IMR-90 (cell line): ENCODE measurements at regions not wholly inside any gene's neighbourhood (a gene's known extent, or its start where the extent isn't known, plus 50 kb on each side); places are given as distances from the start of the nearest gene placed in this dataset.

Source experiments
- ATAC-seq: fragments of 200-7000 bp; cut with Tn5 transposase; 2 replicates; pipeline ENCODE4 v1.9.1; 2020; ENCODE audit warnings: low read depth, mild to moderate bottlenecking, moderate library complexity
- BruUV-seq: library from RNA; stranded (reverse); fragments of 400-500 nt; replicated peaks from 2 replicates; lab custom pipeline; 2021; lab: Mats Ljungman, UMichigan
- CTCF ChIA-PET: fragments of 300-600 bp; formaldehyde crosslinking; extraction: SDS; loops from one replicate; lab custom pipeline; 2021; ENCODE audit warnings: antibody characterized with exemption; lab: Yijun Ruan, JAX
- POLR2A ChIA-PET: fragments of 300-600 bp; sonication (Branson Sonifier 250); formaldehyde crosslinking; loops from one replicate; lab custom pipeline; 2022; ENCODE audit warnings: antibody characterized with exemption; ENCODE audit not compliant: unreplicated experiment; lab: Charles Lee
- DNase-seq: peaks from one replicate; pipeline ENCODE4 v3.0.0; 2013
- H2AFZ ChIP-seq: replicated peaks from 2 replicates; pipeline ENCODE3; 2013; ENCODE audit warnings: low read length, mild to moderate bottlenecking; ENCODE audit not compliant: poor library complexity
- H2AK5ac ChIP-seq: 2 replicates; pipeline ENCODE4 v1.6.1; 2013; ENCODE audit warnings: low read depth, low read length, inconsistent platforms
- H2AK9ac ChIP-seq: replicated peaks from 2 replicates; pipeline ENCODE3; 2013; ENCODE audit warnings: mild to moderate bottlenecking, low read depth, low read length, moderate library complexity; ENCODE audit not compliant: poor library complexity
- H2BK120ac ChIP-seq: 2 replicates; pipeline ENCODE4 v1.6.1; 2013; ENCODE audit warnings: low read depth, low read length, inconsistent platforms
- H2BK15ac ChIP-seq: 3 replicates; pipeline ENCODE4 v1.6.1; 2013; ENCODE audit warnings: low read depth, low read length, inconsistent platforms
- H2BK20ac ChIP-seq: 2 replicates; pipeline ENCODE4 v1.6.1; 2013; ENCODE audit warnings: low read depth, mild to moderate bottlenecking, inconsistent platforms, low read length, moderate library complexity
- H2BK5ac ChIP-seq: 2 replicates; pipeline ENCODE4 v1.6.1; 2013; ENCODE audit warnings: mild to moderate bottlenecking, low read depth, low read length, inconsistent platforms; ENCODE audit not compliant: poor library complexity, severe bottlenecking
- H3K14ac ChIP-seq: replicated peaks from 2 replicates; pipeline ENCODE4 v1.6.1; 2013; ENCODE audit warnings: low read depth, low read length, inconsistent platforms
- H3K18ac ChIP-seq: 2 replicates; pipeline ENCODE4 v1.6.1; 2013; ENCODE audit warnings: low read depth, low read length, control low read depth
- H3K23ac ChIP-seq: 2 replicates; pipeline ENCODE4 v1.6.1; 2013; ENCODE audit warnings: low read depth, low read length, inconsistent platforms
- H3K27ac ChIP-seq: 2 replicates; pipeline ENCODE4 v1.5.1; 2013; ENCODE audit warnings: mild to moderate bottlenecking, control low read depth, low read length; ENCODE audit not compliant: insufficient read depth
- H3K27me3 ChIP-seq: 2 replicates; pipeline ENCODE4 v1.6.1; 2013; ENCODE audit warnings: low read length; ENCODE audit not compliant: control insufficient read depth, insufficient read depth
- H3K36me3 ChIP-seq: 2 replicates; pipeline ENCODE4 v1.6.1; 2013; ENCODE audit warnings: low read length, mixed read lengths; ENCODE audit not compliant: control insufficient read depth, insufficient read depth
- H3K4ac ChIP-seq: 2 replicates; pipeline ENCODE4 v1.6.1; 2013; ENCODE audit warnings: low read depth, low read length, inconsistent platforms
- H3K4me1 ChIP-seq: 2 replicates; pipeline ENCODE4 v1.6.1; 2013; ENCODE audit warnings: low read length, mixed read lengths; ENCODE audit not compliant: control insufficient read depth, insufficient read depth
- H3K4me2 ChIP-seq: 2 replicates; pipeline ENCODE4 v1.6.1; 2013; ENCODE audit warnings: low read depth, mild to moderate bottlenecking, control low read depth, low read length, moderate library complexity
- H3K4me3 ChIP-seq: 2 replicates; pipeline ENCODE4 v1.5.1; 2013; ENCODE audit warnings: low read depth, mild to moderate bottlenecking, control low read depth, low read length, moderate library complexity; ENCODE audit not compliant: insufficient read depth
- H3K56ac ChIP-seq: 2 replicates; pipeline ENCODE4 v1.6.1; 2013; ENCODE audit warnings: low read length, inconsistent platforms; ENCODE audit not compliant: insufficient read depth; ENCODE audit errors: extremely low read depth
- H3K79me1 ChIP-seq, 2 experiments: 2 replicates each; pipeline ENCODE4 v1.6.1; 2013; ENCODE audit warnings: low read length in 2 of 2, inconsistent platforms in 1 of 2, low read depth in 1 of 2
- H3K9ac ChIP-seq: 2 replicates; pipeline ENCODE4 v1.6.1; 2013; ENCODE audit warnings: low read depth, low read length, control low read depth
- H3K9me1 ChIP-seq: 2 replicates; pipeline ENCODE4 v1.6.1; 2013; ENCODE audit warnings: low read length, inconsistent platforms; ENCODE audit not compliant: insufficient read depth
- H3K9me3 ChIP-seq: 2 replicates; pipeline ENCODE4 v1.6.1; 2013; ENCODE audit warnings: low read length; ENCODE audit not compliant: control insufficient read depth, insufficient read depth
- H4K20me1 ChIP-seq: 2 replicates; pipeline ENCODE4 v1.6.1; 2013; ENCODE audit warnings: low read length, inconsistent platforms; ENCODE audit not compliant: insufficient read depth
- H4K5ac ChIP-seq: 2 replicates; pipeline ENCODE4 v1.6.1; 2013; ENCODE audit warnings: mild to moderate bottlenecking, low read depth, low read length, control low read depth
- H4K8ac ChIP-seq, 2 experiments: 2 replicates each; pipeline ENCODE4 v1.6.1; 2013; ENCODE audit warnings: low read depth in 2 of 2, low read length in 2 of 2, control low read depth in 1 of 2, inconsistent platforms in 1 of 2
- H4K91ac ChIP-seq: 2 replicates; pipeline ENCODE4 v1.6.1; 2013; ENCODE audit warnings: low read depth, low read length, inconsistent platforms; ENCODE audit not compliant: insufficient read depth
- BHLHE40 ChIP-seq: fragments of 150-350 bp; IDR thresholded peaks from 2 replicates; pipeline ENCODE4 v1.6.1; 2016; ENCODE audit warnings: mild to moderate bottlenecking, low read depth, low read length
- CEBPB ChIP-seq: IDR thresholded peaks from 2 replicates; pipeline ENCODE4 v1.6.1; 2012; ENCODE audit warnings: low read depth, low read length, improper control_type of control experiment
- CHD1 ChIP-seq: IDR thresholded peaks from 2 replicates; pipeline ENCODE4 v1.6.1; 2012; ENCODE audit warnings: low read depth, low read length, improper control_type of control experiment
- CTCF ChIP-seq: conservative IDR thresholded peaks from 2 replicates; pipeline ENCODE4 v1.5.1; 2012; ENCODE audit warnings: mild to moderate bottlenecking, low read depth, low read length, improper control_type of control experiment
- FOS ChIP-seq: fragments of 150-350 bp; IDR thresholded peaks from 2 replicates; pipeline ENCODE4 v1.6.1; 2016; ENCODE audit warnings: low read depth, low read length
- MAFK ChIP-seq: IDR thresholded peaks from 2 replicates; pipeline ENCODE4 v1.6.1; 2012; ENCODE audit warnings: low read depth, low read length, improper control_type of control experiment
- MAZ ChIP-seq: IDR thresholded peaks from 2 replicates; pipeline ENCODE4 v1.6.1; 2012; ENCODE audit warnings: low read depth, mild to moderate bottlenecking, low read length, improper control_type of control experiment, moderate library complexity, borderline replicate concordance
- MXI1 ChIP-seq: IDR thresholded peaks from 2 replicates; pipeline ENCODE4 v1.6.1; 2012; ENCODE audit warnings: low read depth, mild to moderate bottlenecking, low read length, moderate library complexity, borderline replicate concordance
- NFE2L2 ChIP-seq: fragments of 150-350 bp; IDR thresholded peaks from 2 replicates; pipeline ENCODE4 v1.6.1; 2016; ENCODE audit warnings: low read depth, mild to moderate bottlenecking, low read length
- POLR2A ChIP-seq: IDR thresholded peaks from 2 replicates; pipeline ENCODE4 v1.6.1; 2012; ENCODE audit warnings: mild to moderate bottlenecking, low read depth, low read length
- RAD21 ChIP-seq: IDR thresholded peaks from 2 replicates; pipeline ENCODE4 v1.6.1; 2012; ENCODE audit warnings: low read length, improper control_type of control experiment
- RCOR1 ChIP-seq: IDR thresholded peaks from 2 replicates; pipeline ENCODE4 v1.6.1; 2012; ENCODE audit warnings: mild to moderate bottlenecking, low read length, improper control_type of control experiment; ENCODE audit not compliant: insufficient replicate concordance
- RFX5 ChIP-seq: IDR thresholded peaks from 2 replicates; pipeline ENCODE4 v1.8.0; 2012; ENCODE audit warnings: low read depth, mild to moderate bottlenecking, low read length, moderate library complexity
- SMC3 ChIP-seq: fragments of 150-350 bp; IDR thresholded peaks from 2 replicates; pipeline ENCODE4 v1.6.1; 2016; ENCODE audit warnings: low read depth, mild to moderate bottlenecking, antibody characterized with exemption, low read length, moderate library complexity
- USF2 ChIP-seq: fragments of 150-350 bp; IDR thresholded peaks from 2 replicates; pipeline ENCODE4 v1.6.1; 2017; ENCODE audit warnings: mild to moderate bottlenecking, antibody characterized with exemption, low read length, low read depth
- WGBS, 2 experiments: methylation state at CpG; one replicate each; pipeline versions ENCODE4 v1.1.5 to v1.1.7; 2013; ENCODE audit warnings: missing lambda C conversion rate in 2 of 2; ENCODE audit not compliant: insufficient read length in 1 of 2; ENCODE audit errors: extremely low coverage in 2 of 2; 5-methylcytosine and 5-hydroxymethylcytosine counted together
- dilution Hi-C: fragments of 300-500 bp; cut with HindIII; formaldehyde crosslinking; loops from one replicate; pipeline ENCODE4 v1.14.3; 2018; ENCODE audit warnings: low sequenced_read_pairs; ENCODE audit not compliant: unreplicated experiment
- in situ Hi-C: fragments of 300-500 bp; cut with MboI; formaldehyde crosslinking; loops from 3 replicates; pipeline ENCODE4 v1.14.3; 2019; ENCODE audit warnings: low sequenced_read_pairs, inconsistent platforms, mixed read lengths
- intact Hi-C: fragments of 100-400 bp; cut with micrococcal nuclease; formaldehyde crosslinking; loops from 2 replicates; pipeline ENCODE4 v1.10.0; 2022
- TF ChIP-seq, protein P1 (sequence below): fragments of 150-350 bp; IDR thresholded peaks from 2 replicates; pipeline ENCODE4 v1.6.1; 2016; ENCODE audit warnings: low read depth, mild to moderate bottlenecking, low read length, moderate library complexity, borderline replicate concordance

GRCh38 chr1:245098924-245099323 is 55.9 kb upstream of the KIF26B start:
- no peak overlapping the region for H3K4me2 ChIP-seq
- H2BK5ac ChIP-seq: no peak overlapping the region
- DNase-seq: no peak
- no peak overlapping the region for H2BK15ac ChIP-seq
- in situ Hi-C loops (no loop called here), dilution Hi-C loops (no loop called here), intact Hi-C loops (no loop called here)
- no peak overlapping the region for H3K18ac ChIP-seq
- H4K20me1 ChIP-seq: no peaks in the 10 kb centered on the region
- no peak overlapping the region for H2BK120ac ChIP-seq
- ChIA-PET CTCF (no interaction called here), POLR2A (no interaction called here)
- H2BK20ac ChIP-seq: no peak overlapping the region
- H4K5ac ChIP-seq: no peak overlapping the region
- no peaks in the 10 kb centered on the region for H3K79me1 ChIP-seq
- no peak overlapping the region for H3K4me3 ChIP-seq
- H3K36me3 ChIP-seq: no peaks in the 10 kb centered on the region
- ATAC-seq: no peak
- H3K14ac ChIP-seq: no peak overlapping the region
- no peak overlapping the region for H3K23ac ChIP-seq
- H2AK9ac ChIP-seq: no peak overlapping the region
- WGBS, 2 experiments: no CpG with 5 or more reads among the region's 6 CpGs
- no peak overlapping the region for H3K4ac ChIP-seq
- peaks cover 1% of the 10 kb centered on the region; the same call in 1 of the 2 replicates for H3K4me1 ChIP-seq
- H4K8ac ChIP-seq: no peak overlapping the region
- H3K27me3 ChIP-seq: no peaks in the 10 kb centered on the region
- no peak overlapping the region for H2AFZ ChIP-seq
- H3K27ac ChIP-seq: no peak overlapping the region
- H2AK5ac ChIP-seq: no peak overlapping the region
- TF ChIP-seq RAD21: no peak
- TF ChIP-seq CHD1: no peak
- no peak for TF ChIP-seq USF2
- TF ChIP-seq RFX5: no peak
- TF ChIP-seq NFE2L2: no peak
- no peak for TF ChIP-seq CTCF
- no peak for TF ChIP-seq RCOR1
- TF ChIP-seq BHLHE40: no peak
- no peak for TF ChIP-seq MXI1
- TF ChIP-seq, protein P1, sequence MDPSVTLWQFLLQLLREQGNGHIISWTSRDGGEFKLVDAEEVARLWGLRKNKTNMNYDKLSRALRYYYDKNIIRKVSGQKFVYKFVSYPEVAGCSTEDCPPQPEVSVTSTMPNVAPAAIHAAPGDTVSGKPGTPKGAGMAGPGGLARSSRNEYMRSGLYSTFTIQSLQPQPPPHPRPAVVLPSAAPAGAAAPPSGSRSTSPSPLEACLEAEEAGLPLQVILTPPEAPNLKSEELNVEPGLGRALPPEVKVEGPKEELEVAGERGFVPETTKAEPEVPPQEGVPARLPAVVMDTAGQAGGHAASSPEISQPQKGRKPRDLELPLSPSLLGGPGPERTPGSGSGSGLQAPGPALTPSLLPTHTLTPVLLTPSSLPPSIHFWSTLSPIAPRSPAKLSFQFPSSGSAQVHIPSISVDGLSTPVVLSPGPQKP: no peak
- no peak for TF ChIP-seq MAFK
- no peak for TF ChIP-seq POLR2A
- no peak for TF ChIP-seq CEBPB
- no peak for TF ChIP-seq SMC3
- no peak for TF ChIP-seq FOS
- TF ChIP-seq MAZ: no peak
- H4K91ac ChIP-seq: no peak overlapping the region
- no peak overlapping the region for H3K56ac ChIP-seq
- H3K9me3 ChIP-seq: no peaks in the 10 kb centered on the region
- no peaks in the 10 kb centered on the region; the same call in 1 of the 2 replicates for H3K9me1 ChIP-seq
- H3K9ac ChIP-seq: no peak overlapping the region
- BruUV-seq: no TSS peak
